CD14-positive monocyte (primary cell): ENCODE measurements at regions not wholly inside any gene's neighbourhood (a gene's known extent, or its start where the extent isn't known, plus 50 kb on each side); places are given as distances from the start of the nearest gene placed in this dataset.

Experiments used
- DNase-seq, 3 donors: peaks; one replicate each; pipeline ENCODE4 v3.0.0-alpha.2; 2011 to 2022
- H2AFZ ChIP-seq: 2 replicates; pipeline ENCODE4 v1.6.0; 2012; ENCODE audit warnings: mild to moderate bottlenecking, low read depth, low read length, inconsistent platforms; ENCODE audit not compliant: insufficient read depth, poor library complexity, severe bottlenecking
- H3K27ac ChIP-seq, 2 donors: 1 replicate in 1 of 2; 2 replicates in 1 of 2; pipeline ENCODE4 v1.5.1; 2012 to 2013; ENCODE audit warnings: low read length in 2 of 2, control low read depth in 1 of 2, inconsistent platforms in 1 of 2, low read depth in 1 of 2, mild to moderate bottlenecking in 1 of 2
- H3K27me3 ChIP-seq, 2 donors: one replicate each; pipeline versions ENCODE4 v1.6.0 to v1.6.1; 2011 to 2013; ENCODE audit warnings: low read length in 2 of 2; ENCODE audit not compliant: control insufficient read depth in 2 of 2, insufficient read depth in 2 of 2
- H3K36me3 ChIP-seq, 2 donors: replicated peaks in 1 of 2; 1 replicate in 1 of 2; 2 replicates in 1 of 2; pipeline versions ENCODE4 v1.5.1 to v1.6.1; 2012 to 2013; ENCODE audit warnings: low read length in 2 of 2, control low read depth in 1 of 2, inconsistent platforms in 1 of 2, mild to moderate bottlenecking in 1 of 2; ENCODE audit not compliant: insufficient read depth in 2 of 2, control insufficient read depth in 1 of 2
- H3K4me1 ChIP-seq, 2 donors: 1 replicate in 1 of 2; 2 replicates in 1 of 2; pipeline versions ENCODE4 v1.5.1 to v1.6.1; 2012 to 2013; ENCODE audit warnings: low read length in 2 of 2, control low read depth in 1 of 2, inconsistent platforms in 1 of 2, mild to moderate bottlenecking in 1 of 2, moderate library complexity in 1 of 2; ENCODE audit not compliant: insufficient read depth in 2 of 2, control insufficient read depth in 1 of 2
- H3K4me2 ChIP-seq: replicated peaks from 2 replicates; pipeline ENCODE3; 2012; ENCODE audit warnings: low read length, moderate library complexity, mild to moderate bottlenecking; ENCODE audit not compliant: poor library complexity, severe bottlenecking; ENCODE audit errors: extremely low read depth
- H3K4me3 ChIP-seq, 3 experiments: fragments of 200-600 bp in 1 of 3; sonication (generic) in 1 of 3; replicated peaks in 1 of 3; 1 replicate in 2 of 3; 2 replicates in 1 of 3; pipeline ENCODE4 v1.5.1; 2011 to 2013; ENCODE audit warnings: low read length in 3 of 3, mild to moderate bottlenecking in 3 of 3, control low read depth in 2 of 3, low read depth in 2 of 3, inconsistent platforms in 1 of 3, moderate library complexity in 1 of 3
- H3K79me2 ChIP-seq: 2 replicates; pipeline ENCODE4 v1.6.0; 2012; ENCODE audit warnings: mild to moderate bottlenecking, control low read depth, inconsistent platforms, low read length, moderate library complexity; ENCODE audit not compliant: insufficient read depth
- H3K9ac ChIP-seq: 2 replicates; pipeline ENCODE4 v1.6.0; 2017; ENCODE audit warnings: low read length, mild to moderate bottlenecking; ENCODE audit not compliant: insufficient read depth, poor library complexity, severe bottlenecking
- H3K9me3 ChIP-seq, 2 donors: replicated peaks in 1 of 2; 1 replicate in 1 of 2; 2 replicates in 1 of 2; pipeline versions ENCODE4 v1.5.1 to v1.6.1; 2012 to 2013; ENCODE audit warnings: low read length in 2 of 2, control low read depth in 1 of 2; ENCODE audit not compliant: control insufficient read depth in 1 of 2, insufficient read depth in 1 of 2
- H4K20me1 ChIP-seq: 2 replicates; pipeline ENCODE4 v1.6.0; 2012; ENCODE audit warnings: mild to moderate bottlenecking, low read length, control low read depth, moderate library complexity; ENCODE audit not compliant: insufficient read depth
- H3K27ac Mint-ChIP-seq, 7 donors: one replicate each; pipeline ENCODE4 v1.8.0; 2020; ENCODE audit warnings: mild to moderate bottlenecking in 7 of 7, mixed read lengths in 7 of 7, moderate library complexity in 6 of 7, inconsistent platforms in 2 of 7
- H3K27me3 Mint-ChIP-seq, 3 donors: one replicate each; pipeline ENCODE4 v1.8.0; 2021 to 2022; ENCODE audit warnings: low read depth in 3 of 3, mild to moderate bottlenecking in 3 of 3, mixed read lengths in 3 of 3, moderate library complexity in 3 of 3, inconsistent platforms in 1 of 3
- H3K36me3 Mint-ChIP-seq, 2 donors: one replicate each; pipeline ENCODE4 v1.8.0; 2020; ENCODE audit warnings: mixed read lengths in 2 of 2, inconsistent platforms in 1 of 2, mild to moderate bottlenecking in 1 of 2
- H3K4me1 Mint-ChIP-seq: one replicate; pipeline ENCODE4 v1.8.0; 2020; ENCODE audit warnings: mild to moderate bottlenecking, mixed read lengths
- H3K4me3 Mint-ChIP-seq, 2 donors: one replicate each; pipeline ENCODE4 v1.8.0; 2020; ENCODE audit warnings: mild to moderate bottlenecking in 2 of 2, mixed read lengths in 2 of 2, moderate library complexity in 1 of 2
- H3K9me3 Mint-ChIP-seq, 7 donors: one replicate each; pipeline ENCODE4 v1.8.0; 2020 to 2022; ENCODE audit warnings: mixed read lengths in 7 of 7, mild to moderate bottlenecking in 6 of 7, moderate library complexity in 6 of 7, inconsistent platforms in 2 of 7
- CTCF ChIP-seq: fragments of 200-600 bp; IDR thresholded peaks from one replicate; pipeline ENCODE4 v1.8.0; 2022; ENCODE audit warnings: antibody characterized with exemption, mild to moderate bottlenecking
- WGBS: methylation state at CpG from one replicate; pipeline ENCODE4 v1.1.5; 2013; ENCODE audit warnings: missing lambda C conversion rate; ENCODE audit not compliant: insufficient coverage; 5-methylcytosine and 5-hydroxymethylcytosine counted together
- intact Hi-C, 2 donors: fragments of 100-400 bp; cut with micrococcal nuclease; formaldehyde crosslinking; loops; one replicate each; pipeline versions ENCODE4 v1.15.0 to v1.15.1; 2023

- TF ChIP-seq CTCF: no peak
- peaks cover 1 to 15% (median 5%) of the 10 kb centered on the region in 3 donors for H3K27me3 Mint-ChIP-seq
- intact Hi-C loops: no loop called here
- H3K4me2 ChIP-seq: no peak overlapping the region
- H3K4me3 ChIP-seq: no peak overlapping the region
- no peak overlapping the region for H2AFZ ChIP-seq
- H3K4me1 Mint-ChIP-seq: no peaks in the 10 kb centered on the region
- H3K27ac ChIP-seq: no peak overlapping the region
- H3K4me3 Mint-ChIP-seq: no peak overlapping the region
- no peaks in the 10 kb centered on the region for H3K79me2 ChIP-seq
- no peaks in the 10 kb centered on the region for H3K9me3 ChIP-seq
- H3K27ac Mint-ChIP-seq: no peak overlapping the region
- no peaks in the 10 kb centered on the region for H3K36me3 Mint-ChIP-seq
- no peak overlapping the region for H3K9ac ChIP-seq
- WGBS: 63% methylated on average over 1 of the region's 3 CpGs
- no peaks in the 10 kb centered on the region for H3K27me3 ChIP-seq
- DNase-seq: no peak
- no peaks in the 10 kb centered on the region for H3K4me1 ChIP-seq
- H4K20me1 ChIP-seq: no peaks in the 10 kb centered on the region
- H3K9me3 Mint-ChIP-seq: peaks cover 0 to 12% (median 5%) of the 10 kb centered on the region in 7 donors
- no peaks in the 10 kb centered on the region for H3K36me3 ChIP-seq
Observed at GRCh38 chr15:45759936-45760335, 125.1 kb downstream of the SQOR start.

- WGBS: no CpG with 5 or more reads among the region's 1 CpG
Observed at GRCh38 chr15:45762726-45763125, 127.9 kb downstream of the SQOR start.

More at GRCh38 chr15:45762726-45763125, 127.9 kb downstream of the SQOR start:
- no peak overlapping the region for H3K27ac ChIP-seq
- H3K79me2 ChIP-seq: no peaks in the 10 kb centered on the region
- no peak overlapping the region for H3K4me2 ChIP-seq
- H3K9me3 Mint-ChIP-seq: peaks cover 0 to 5% (median 2%) of the 10 kb centered on the region in 7 donors
- H3K4me3 Mint-ChIP-seq: no peak overlapping the region
- intact Hi-C loops: no loop called here
- H3K9ac ChIP-seq: no peak overlapping the region
- H4K20me1 ChIP-seq: no peaks in the 10 kb centered on the region
- peaks cover 1 to 12% (median 2%) of the 10 kb centered on the region in 3 donors for H3K27me3 Mint-ChIP-seq
- H3K4me1 Mint-ChIP-seq: no peaks in the 10 kb centered on the region
- no peak for TF ChIP-seq CTCF
- no peaks in the 10 kb centered on the region for H3K9me3 ChIP-seq
- H3K36me3 Mint-ChIP-seq: no peaks in the 10 kb centered on the region
- no peak overlapping the region for H3K27ac Mint-ChIP-seq
- H3K4me1 ChIP-seq: no peaks in the 10 kb centered on the region
- no peak overlapping the region for H3K4me3 ChIP-seq
- no peak for DNase-seq
- no peak overlapping the region for H2AFZ ChIP-seq
- no peaks in the 10 kb centered on the region for H3K27me3 ChIP-seq
- H3K36me3 ChIP-seq: no peaks in the 10 kb centered on the region
